Vagina (tissue), 2 donors: ENCODE measurements at regions not wholly inside any gene's neighbourhood (a gene's known extent, or its start where the extent isn't known, plus 50 kb on each side); places are given as distances from the start of the nearest gene placed in this dataset.
"Not testable (repeated sequence)": the region's sequence is repeated elsewhere in the genome, so short reads cannot be mapped to it uniquely, and the experiment has no call there.

Source experiments
- CTCF ChIP-seq, 3 experiments: fragments of 450-650 bp in 2 of 3; fragments of 200-600 bp in 1 of 3; sonication (generic) in 1 of 3; IDR thresholded peaks; one replicate each; pipeline ENCODE4 v1.5.1; 2017 to 2019; ENCODE audit warnings: antibody characterized with exemption in 3 of 3, mild to moderate bottlenecking in 2 of 3, moderate library complexity in 2 of 3
- POLR2A ChIP-seq, 2 donors: fragments of 450-650 bp; IDR thresholded peaks; one replicate each; pipeline ENCODE4 v1.6.1; 2017; ENCODE audit warnings: antibody characterized with exemption in 2 of 2, mild to moderate bottlenecking in 2 of 2, moderate library complexity in 2 of 2

GRCh38 chr2:111402450-111402849 lies 281.7 kb downstream of the BCL2L11 start:
- TF ChIP-seq CTCF, POLR2A (IDR thresholded peaks at IDR 0.05): not testable (repeated sequence)
